T-helper 1 cell treated with Interleukin-12 subunit alpha and Interleukin-12 subunit beta and Interleukin-4 antibody, amounts not matched to agents 30 ng/mL and 1 ng/mL, for 36 hours (primary cell): ENCODE measurements at regions not wholly inside any gene's neighbourhood (a gene's known extent, or its start where the extent isn't known, plus 50 kb on each side); places are given as distances from the start of the nearest gene placed in this dataset.

Experiments
- intact Hi-C: fragments of 100-400 bp; cut with micrococcal nuclease; formaldehyde crosslinking; loops from one replicate; pipeline ENCODE4 v1.15.1; 2024

GRCh38 chr10:31139497-31139896 is 107.8 kb upstream of the ZNF438 start:
- intact Hi-C loops: loop anchor here (5.0 to 10.0 kb wide), 3 partner anchors 142 to 788 kb away; partner anchors contain the start of genes ARHGAP12 and MAP3K8

- intact Hi-C loops: no loop called here
Measured at GRCh38 chr10:31140716-31141115, 109.1 kb upstream of the ZNF438 start.

DNA sequence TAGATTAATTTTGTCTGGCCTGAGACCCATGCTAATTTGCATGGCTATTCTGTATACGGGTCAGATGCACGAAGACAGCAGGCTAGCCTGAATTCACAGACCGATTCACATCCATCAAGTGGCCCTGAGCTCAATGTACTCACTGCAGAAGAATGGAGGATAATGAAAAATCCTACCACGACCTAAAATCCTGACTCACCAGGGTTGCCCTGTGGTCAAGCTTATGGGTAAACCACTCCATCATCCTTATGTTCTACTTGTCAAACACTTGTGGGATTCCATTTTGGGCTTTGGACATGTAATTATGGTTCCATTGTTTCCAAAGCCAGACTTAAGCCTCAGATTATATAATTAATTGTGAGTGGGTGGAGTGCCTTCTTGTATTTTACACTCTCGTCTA is 110.4 kb upstream of the ZNF438 start:
- intact Hi-C loops: no loop called here

DNA sequence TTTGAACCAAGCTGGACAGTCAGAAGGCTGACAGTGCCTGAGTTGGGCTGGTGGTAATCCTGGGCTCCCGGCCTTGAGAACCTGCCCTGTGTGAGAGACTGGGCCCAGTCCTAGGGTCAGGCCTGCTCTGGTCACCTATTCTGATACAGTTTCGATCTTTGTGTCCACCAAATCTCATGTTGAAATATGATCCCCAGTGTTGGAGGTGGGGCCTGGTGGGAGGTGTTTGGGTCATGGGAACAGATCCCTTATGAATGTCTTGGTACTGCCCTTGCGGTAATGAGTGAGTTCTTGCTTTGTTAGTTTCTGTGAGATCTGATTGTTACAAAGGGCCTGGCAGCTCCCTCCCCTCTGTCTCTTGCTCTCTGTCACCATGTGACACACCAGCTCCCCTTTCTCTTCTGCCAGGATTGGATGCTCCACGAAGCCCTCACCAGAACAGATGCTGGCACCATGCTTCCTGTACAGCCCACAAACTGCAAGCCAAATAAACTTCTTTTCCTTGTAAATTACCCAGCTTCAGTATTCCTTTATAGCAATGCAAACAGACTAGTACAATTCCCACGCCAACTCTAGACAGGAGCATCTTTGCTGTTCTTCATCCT is 111.8 kb upstream of the ZNF438 start:
- intact Hi-C loops: no loop called here

DNA sequence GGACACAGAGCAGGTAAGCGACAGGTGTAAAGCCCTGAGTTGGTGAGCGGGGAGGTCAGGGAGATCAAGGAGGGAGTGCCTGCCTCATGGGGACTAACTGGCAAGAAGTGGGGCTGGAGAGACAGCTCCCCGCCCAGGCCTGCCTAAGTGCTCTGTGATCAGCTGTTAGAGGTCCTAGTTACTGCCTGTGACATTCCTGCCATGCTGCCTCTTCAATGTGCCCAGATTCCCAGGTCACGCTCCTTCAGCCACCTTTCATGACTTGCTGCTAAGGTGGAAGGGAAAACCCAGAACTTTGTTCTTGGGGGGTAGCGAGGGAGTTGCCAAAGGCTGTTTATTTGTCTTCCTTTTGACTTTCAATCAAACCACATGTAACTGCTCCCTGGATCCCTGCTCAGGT is 114.3 kb upstream of the ZNF438 start:
- intact Hi-C loops: no loop called here

GRCh38 chr10:31146491-31147209 is 115.0 kb upstream of the ZNF438 start:
- intact Hi-C loops: no loop called here

DNA sequence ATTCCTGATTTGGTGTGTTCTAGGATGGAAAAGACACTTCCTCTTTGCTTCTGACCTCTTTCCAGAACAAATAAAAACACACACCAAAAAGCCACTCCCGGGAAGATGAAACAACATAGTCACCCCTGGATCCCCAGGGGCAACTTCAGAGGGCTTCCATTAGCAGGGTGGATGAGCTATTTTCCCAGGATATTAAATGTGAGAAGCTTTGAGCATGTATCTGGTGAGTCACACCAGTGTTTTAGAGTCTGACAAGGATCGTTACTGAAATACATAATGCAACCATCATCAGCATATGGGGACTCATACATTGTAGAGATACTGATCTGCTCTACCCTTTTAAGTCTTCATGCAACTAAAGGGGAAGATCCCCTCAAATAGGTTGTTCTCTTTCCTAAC is 115.5 kb upstream of the ZNF438 start:
- intact Hi-C loops: no loop called here

GRCh38 chr10:31148951-31149350 is 117.3 kb upstream of the ZNF438 start:
- intact Hi-C loops: no loop called here

DNA sequence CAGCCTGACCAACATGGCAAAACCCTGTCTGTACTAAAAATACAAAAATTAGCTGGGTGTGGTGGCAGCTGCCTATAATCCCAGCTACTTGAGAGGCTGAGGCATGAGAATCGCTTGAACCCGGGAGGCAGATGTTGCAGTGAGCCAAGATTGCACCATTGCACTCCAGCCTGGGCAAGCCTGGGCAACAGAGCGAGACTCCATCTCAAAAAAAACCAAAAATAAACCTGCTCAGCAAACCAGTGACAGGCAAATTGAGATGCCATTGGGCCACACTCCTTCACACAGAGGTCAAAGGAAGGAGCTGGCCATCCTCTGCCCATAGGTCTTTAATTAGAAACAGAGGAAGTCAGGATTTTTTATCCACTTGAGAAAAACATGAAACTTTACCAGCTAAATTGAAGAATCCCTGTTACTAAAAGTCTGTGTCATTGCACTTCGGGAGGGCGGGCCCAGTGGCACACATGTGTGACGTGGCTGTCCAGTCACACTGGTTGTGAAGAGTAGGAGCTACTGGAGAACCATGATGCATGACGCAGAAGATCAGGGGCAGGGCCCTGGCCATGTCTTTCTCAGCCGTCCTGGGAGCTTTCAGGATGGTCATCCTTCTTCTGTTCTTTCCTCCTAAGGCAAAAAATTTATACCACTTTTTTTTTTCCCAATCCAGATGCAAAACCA is 118.3 kb upstream of the ZNF438 start:
- intact Hi-C loops: no loop called here

DNA sequence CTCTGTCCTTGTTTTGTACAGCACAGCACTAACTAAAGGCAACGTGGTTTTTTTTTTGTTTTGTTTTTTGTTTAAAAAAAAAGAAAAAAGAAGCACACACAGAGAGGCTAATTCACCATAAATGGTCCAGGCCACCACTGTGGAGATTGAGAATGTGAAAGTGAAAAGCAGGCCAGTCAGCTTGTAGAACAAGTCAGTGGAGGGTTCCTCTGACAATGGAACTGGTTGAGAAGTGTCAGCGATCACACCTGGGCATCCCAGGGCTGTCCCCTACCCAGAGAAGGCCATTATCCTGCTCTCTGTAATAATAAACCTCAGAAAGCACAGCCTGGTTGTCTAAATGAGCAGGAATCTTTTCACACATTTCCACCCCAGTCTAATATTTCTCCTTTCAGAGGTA is 119.6 kb upstream of the ZNF438 start:
- intact Hi-C loops: no loop called here

DNA sequence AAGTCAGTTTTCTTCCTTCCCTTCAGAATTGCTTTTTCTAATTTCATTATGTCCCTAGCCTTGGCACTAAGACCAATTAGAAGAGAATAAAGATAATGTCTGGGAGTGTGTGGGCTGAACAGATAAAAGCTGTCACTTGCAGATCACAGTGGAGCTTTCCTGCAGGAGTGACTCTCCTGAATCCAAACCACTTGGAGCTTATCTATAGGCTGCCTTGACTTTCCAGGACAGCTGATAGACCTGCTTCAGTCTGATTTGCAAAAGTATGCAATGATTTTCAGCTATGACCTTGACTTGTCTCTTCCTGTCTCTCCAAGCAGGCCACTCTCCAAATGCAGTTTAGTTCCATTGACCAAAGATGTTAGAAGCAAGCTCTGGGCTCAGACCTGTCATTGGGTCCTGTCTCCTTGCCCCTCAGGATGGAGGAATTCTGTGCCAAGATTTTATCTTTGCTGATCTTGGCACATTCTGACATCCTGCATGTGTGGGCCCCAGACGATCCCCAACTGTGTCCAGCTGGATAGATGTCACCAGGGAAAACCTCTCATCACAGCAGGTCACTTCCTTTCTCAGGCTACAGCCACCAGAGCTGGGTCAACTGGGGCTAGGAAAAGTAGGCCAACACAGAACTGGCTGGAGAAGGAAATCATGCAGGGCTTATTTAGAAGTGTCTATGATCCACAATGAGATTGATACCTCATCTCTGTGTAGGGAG is 120.9 kb upstream of the ZNF438 start:
- intact Hi-C loops: no loop called here

DNA sequence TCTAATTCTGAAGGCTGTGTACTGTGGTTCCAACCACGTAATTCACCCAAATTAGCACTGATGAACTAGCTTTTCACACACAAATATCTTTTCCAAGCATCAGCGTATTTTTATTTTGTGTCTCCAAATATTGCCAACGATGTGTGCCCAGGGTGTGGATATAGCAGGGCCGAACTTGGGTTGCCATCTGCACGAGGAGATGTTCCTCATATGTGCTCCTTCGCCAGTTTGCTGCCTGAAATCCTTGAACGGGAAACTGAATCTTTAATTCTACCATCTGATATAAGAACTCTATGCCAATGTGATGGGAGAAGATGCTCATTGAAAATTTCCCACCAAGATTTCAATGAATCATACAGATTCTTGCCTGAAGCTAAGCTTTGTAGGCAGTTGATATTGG is 121.5 kb upstream of the ZNF438 start:
- intact Hi-C loops: no loop called here

- intact Hi-C loops: no loop called here
Measured at GRCh38 chr10:31153692-31154091, 122.0 kb upstream of the ZNF438 start.

- intact Hi-C loops: no loop called here
Measured at GRCh38 chr10:31154996-31155395, 123.3 kb upstream of the ZNF438 start.

DNA sequence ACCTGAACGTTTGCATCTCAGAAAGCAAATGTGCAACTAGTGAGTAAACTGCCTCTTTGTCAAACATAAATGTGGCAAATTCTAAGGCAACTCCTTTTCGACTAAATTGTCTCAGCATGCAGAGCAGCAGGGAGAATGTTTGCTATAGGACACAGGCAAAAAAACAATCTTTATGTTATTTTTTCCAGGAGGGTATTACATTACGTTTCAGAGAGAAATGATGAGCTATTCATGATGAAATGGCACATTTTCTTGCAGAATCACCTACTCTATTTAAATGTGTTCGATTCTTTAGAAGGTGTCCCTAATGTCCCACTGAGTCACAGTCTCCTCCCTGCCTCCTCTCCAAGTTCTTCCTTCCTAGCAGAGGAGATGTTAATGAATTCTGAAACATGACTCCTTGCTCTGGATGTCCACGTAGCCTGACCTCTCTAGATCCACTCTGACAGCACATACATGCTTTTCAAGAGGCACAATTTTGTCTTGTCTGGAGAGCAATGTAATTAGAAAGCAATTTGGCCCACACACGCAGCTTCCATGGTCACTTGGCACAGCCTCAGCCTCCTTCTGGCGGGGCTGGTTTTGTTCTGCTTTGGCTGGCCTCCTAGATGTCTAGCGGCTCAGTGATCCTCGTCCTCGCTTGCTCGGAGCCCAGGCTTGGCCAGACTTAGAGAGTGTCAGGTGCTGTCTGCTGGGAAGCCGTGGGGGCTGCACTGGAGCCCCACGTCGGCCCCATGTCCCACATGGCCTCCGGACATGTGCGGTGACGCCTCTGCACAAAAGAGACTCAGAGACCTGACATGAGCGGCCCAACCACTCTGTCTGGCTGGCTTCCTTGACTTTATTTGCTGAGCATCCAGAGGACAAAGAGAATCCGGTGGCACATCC is 125.7 kb upstream of the ZNF438 start:
- intact Hi-C loops: no loop called here

DNA sequence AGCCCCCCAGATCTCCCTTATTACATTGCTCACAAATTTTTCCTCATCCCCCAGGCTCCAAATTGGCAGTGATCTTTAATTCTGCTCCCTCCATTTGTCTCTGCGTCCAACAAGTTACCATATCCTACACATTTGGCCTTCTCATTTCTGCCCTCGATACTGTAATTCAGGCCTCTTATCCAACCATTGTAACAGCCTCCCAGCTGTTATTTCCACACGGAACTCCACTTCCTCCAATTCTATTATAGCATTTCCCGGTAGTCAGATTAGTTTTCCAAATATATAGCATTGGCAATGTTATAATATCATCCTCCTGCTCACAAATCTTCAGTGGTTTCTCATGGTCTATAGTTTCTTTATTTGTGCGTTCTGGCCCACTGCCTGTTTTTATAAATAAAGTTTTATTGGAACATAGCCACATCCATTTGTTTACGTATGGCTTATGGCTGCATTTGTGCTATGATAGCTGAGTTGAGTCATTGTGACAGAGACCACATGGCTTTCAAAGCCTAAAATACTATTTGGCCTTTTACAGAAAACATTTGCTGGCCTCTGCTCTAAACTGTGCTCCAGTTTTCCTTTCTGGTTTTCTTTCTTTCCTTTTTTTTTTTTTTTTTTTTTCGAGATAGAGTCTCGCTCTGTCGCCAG is 126.5 kb upstream of the ZNF438 start:
- intact Hi-C loops: no loop called here

DNA sequence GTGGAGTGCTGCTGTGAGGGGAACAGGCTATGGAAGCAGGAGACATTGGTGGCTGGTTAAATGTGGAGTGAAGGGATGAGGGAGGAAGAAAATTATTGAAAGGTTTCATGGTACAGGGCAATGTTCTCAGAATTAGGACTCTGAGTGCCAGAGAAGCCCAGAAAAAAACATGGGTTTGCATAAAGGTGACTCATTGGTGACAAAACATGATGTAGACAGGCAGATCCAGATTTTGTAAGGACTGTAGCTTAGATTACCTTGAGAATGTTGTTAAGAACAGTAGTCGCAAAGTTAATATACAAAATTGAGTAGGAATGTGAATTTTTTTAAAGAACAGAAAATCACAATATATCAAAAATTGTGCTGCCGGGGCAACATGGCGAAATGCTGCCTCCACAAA is 134.9 kb upstream of the ZNF438 start:
- intact Hi-C loops: no loop called here

DNA sequence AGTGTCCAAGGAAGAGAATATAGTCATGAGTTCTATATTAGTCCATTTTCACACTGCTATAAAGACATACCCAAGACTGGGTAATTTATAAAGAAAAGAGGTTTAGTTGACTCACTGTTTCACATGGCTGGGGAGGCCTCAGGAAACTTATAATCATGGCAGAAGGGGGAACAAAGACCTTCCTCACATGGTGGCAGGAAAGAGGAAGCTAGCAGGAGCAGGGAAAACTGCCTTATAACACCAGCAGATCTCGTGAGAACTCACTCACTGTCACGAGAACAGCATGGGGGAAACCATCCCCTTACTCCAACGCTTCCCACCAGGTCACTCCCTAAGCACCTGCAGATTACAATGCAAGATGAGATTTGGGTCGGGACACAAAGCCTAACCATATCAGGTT is 139.0 kb upstream of the ZNF438 start:
- intact Hi-C loops: no loop called here

- intact Hi-C loops: no loop called here
Measured at GRCh38 chr10:31171402-31172083, 139.9 kb upstream of the ZNF438 start.

GRCh38 chr10:31172925-31173324 is 141.3 kb upstream of the ZNF438 start:
- intact Hi-C loops: no loop called here
